RWPE2 (cell line): ENCODE measurements at regions not wholly inside any gene's neighbourhood (a gene's known extent, or its start where the extent isn't known, plus 50 kb on each side); places are given as distances from the start of the nearest gene placed in this dataset.

Experiments
- ATAC-seq: fragments of 200-7000 bp; cut with Tn5 transposase; 3 replicates; pipeline ENCODE4 v1.9.1; 2021; ENCODE audit warnings: low read depth
- DNase-seq: peaks from one replicate; pipeline ENCODE4 v3.0.0-alpha.2; 2020; ENCODE audit warnings: low spot score
- H3K27ac ChIP-seq: fragments of 450-650 bp; 2 replicates; pipeline ENCODE4 v1.5.1; 2017; ENCODE audit warnings: mild to moderate bottlenecking; ENCODE audit not compliant: poor library complexity, severe bottlenecking
- H3K27me3 ChIP-seq: fragments of 250-450 bp; sonication (Bioruptor Pico); 2 replicates; pipeline ENCODE4 v1.5.1; 2021; ENCODE audit warnings: mild to moderate bottlenecking, moderate library complexity; ENCODE audit not compliant: insufficient read depth, poor library complexity, severe bottlenecking
- H3K36me3 ChIP-seq: fragments of 250-450 bp; sonication (Bioruptor Pico); 2 replicates; pipeline ENCODE4 v1.5.1; 2020; ENCODE audit warnings: low read depth, mild to moderate bottlenecking, moderate library complexity
- H3K4me1 ChIP-seq: fragments of 250-450 bp; sonication (Bioruptor Pico); 2 replicates; pipeline ENCODE4 v1.5.1; 2021; ENCODE audit warnings: mild to moderate bottlenecking, moderate library complexity; ENCODE audit not compliant: insufficient read depth, poor library complexity, severe bottlenecking
- H3K4me3 ChIP-seq: fragments of 250-450 bp; sonication (Bioruptor Pico); 2 replicates; pipeline ENCODE4 v1.5.1; 2021; ENCODE audit warnings: mild to moderate bottlenecking, moderate library complexity; ENCODE audit not compliant: severe bottlenecking
- H3K9me3 ChIP-seq: fragments of 250-450 bp; sonication (Bioruptor Pico); 2 replicates; pipeline ENCODE4 v1.5.1; 2021; ENCODE audit warnings: mild to moderate bottlenecking, moderate library complexity; ENCODE audit not compliant: severe bottlenecking
- CTCF ChIP-seq: fragments of 450-650 bp; IDR thresholded peaks from one replicate; pipeline ENCODE4 v1.5.1; 2017; ENCODE audit warnings: mild to moderate bottlenecking, moderate library complexity; ENCODE audit not compliant: poor library complexity, severe bottlenecking

DNA sequence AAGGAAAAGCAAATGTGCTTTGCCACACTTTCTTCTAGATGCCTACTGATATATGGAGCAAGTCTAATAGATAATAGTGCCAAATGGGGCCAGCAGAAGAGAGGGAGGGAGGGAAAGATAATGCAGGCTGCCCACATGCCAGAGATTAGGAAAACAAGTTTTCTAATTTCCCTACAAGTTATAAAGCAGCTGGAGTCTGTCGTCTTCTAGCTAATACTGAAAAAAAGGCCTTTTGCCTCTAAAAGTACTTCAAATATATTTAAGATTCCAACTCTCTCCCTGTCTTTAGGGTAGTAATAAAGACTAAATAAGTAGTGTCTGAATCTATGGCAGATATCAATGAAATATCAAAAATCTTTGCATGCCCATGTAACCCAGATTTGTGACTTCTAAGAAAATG lies 632.0 kb upstream of the MIR17HG start:
- TF ChIP-seq CTCF = no peak
- H3K9me3 ChIP-seq = no peaks in the 10 kb centered on the region
- no peaks in the 10 kb centered on the region for H3K27me3 ChIP-seq
- H3K4me1 ChIP-seq = no peaks in the 10 kb centered on the region
- H3K27ac ChIP-seq = no peak overlapping the region
- no peak overlapping the region for H3K4me3 ChIP-seq
- no peak for DNase-seq
- H3K36me3 ChIP-seq = no peaks in the 10 kb centered on the region
- ATAC-seq = no peak

- ATAC-seq = peak; percentile 88
These were observed 630.0 kb upstream of the MIR17HG start for GRCh38 chr13:90717451-90717936.

DNA sequence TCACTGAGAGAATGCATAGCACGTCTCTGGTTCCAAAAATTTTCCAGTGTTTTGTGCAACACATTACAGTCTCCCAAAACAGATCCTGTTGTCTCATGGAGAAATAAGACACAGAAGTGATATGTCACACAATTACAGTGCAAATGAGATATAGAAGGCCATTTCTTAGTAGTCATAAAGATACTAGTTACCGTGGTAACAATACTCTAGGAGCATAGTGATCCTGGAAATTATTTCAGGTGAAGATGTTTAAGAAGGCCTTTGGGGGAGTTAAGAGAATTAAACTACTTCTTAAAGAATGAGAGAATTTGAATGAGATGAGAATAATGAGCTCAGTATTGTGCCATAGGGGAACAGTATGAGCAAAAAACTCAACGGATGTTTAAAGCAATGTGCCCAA lies 628.0 kb upstream of the MIR17HG start:
- no peak for TF ChIP-seq CTCF
- Histone ChIP-seq H3K36me3 (no peaks in the 10 kb centered on the region), H3K27me3 (no peaks in the 10 kb centered on the region), H3K9me3 (no peaks in the 10 kb centered on the region), H3K4me3 (no peak overlapping the region), H3K4me1 (no peaks in the 10 kb centered on the region), H3K27ac (no peak overlapping the region)
- no peak for ATAC-seq
- no peak for DNase-seq

More at GRCh38 chr13:90717451-90717936, 630.0 kb upstream of the MIR17HG start:
- H3K27me3 ChIP-seq = no peaks in the 10 kb centered on the region
- TF ChIP-seq CTCF = no peak
- peak overlapping the region; percentile 37 for H3K27ac ChIP-seq
- H3K4me3 ChIP-seq = no peak overlapping the region
- H3K36me3 ChIP-seq = no peaks in the 10 kb centered on the region
- no peaks in the 10 kb centered on the region for H3K9me3 ChIP-seq
- H3K4me1 ChIP-seq = no peaks in the 10 kb centered on the region
- no peak for DNase-seq

- TF ChIP-seq CTCF = no peak
- Histone ChIP-seq H3K4me3 (no peak overlapping the region), H3K4me1 (no peaks in the 10 kb centered on the region), H3K36me3 (no peaks in the 10 kb centered on the region), H3K9me3 (peaks cover 3% of the 10 kb centered on the region), H3K27me3 (no peaks in the 10 kb centered on the region), H3K27ac (no peak overlapping the region)
- DNase-seq (no peak), ATAC-seq (no peak)
These were observed 625.5 kb upstream of the MIR17HG start for GRCh38 chr13:90721937-90722336.

DNA sequence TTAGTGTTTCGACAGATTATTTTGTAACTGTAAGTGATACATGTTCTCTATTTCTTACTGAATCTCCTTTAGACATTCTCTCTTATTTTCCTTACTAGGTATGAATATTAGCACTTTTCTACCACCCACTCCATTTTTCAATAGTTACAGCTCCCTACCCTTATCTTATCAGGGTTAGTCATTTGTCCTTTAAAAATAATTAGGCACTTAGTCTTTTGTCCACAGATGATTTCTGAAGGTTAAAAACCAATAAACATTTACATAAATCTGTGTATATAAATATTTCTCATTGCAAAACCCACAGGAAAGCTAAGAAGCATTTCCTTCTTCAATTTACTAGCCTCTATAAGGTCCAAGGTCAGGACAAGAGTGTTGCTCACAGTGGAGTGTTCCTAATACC lies 624.1 kb upstream of the MIR17HG start:
- no peak for TF ChIP-seq CTCF
- Histone ChIP-seq H3K36me3 (no peaks in the 10 kb centered on the region), H3K9me3 (peaks cover 3% of the 10 kb centered on the region), H3K4me3 (no peak overlapping the region), H3K27me3 (no peaks in the 10 kb centered on the region), H3K4me1 (no peaks in the 10 kb centered on the region), H3K27ac (no peak overlapping the region)
- ATAC-seq (no peak), DNase-seq (no peak)
